ENCODE measurements at regions not wholly inside any gene's neighbourhood (a gene's known extent, or its start where the extent isn't known, plus 50 kb on each side); places are given as distances from the start of the nearest gene placed in this dataset.
A peak's percentile ranks its signal among the peaks of the same experiment; 100 is the strongest.

- no peak overlapping the region for H3K27ac ChIP-seq
- TF ChIP-seq CTCF (conservative IDR thresholded peaks at IDR 0.05) (no peak), ZFX (IDR thresholded peaks at IDR 0.05) (no peak)
Measured at GRCh38 chr3:126261037-126261436, 80.7 kb upstream of the ALDH1L1 start.

GRCh38 chr3:126259411-126260391 is 79.3 kb upstream of the ALDH1L1 start:
- TF ChIP-seq ZFX (IDR thresholded peaks at IDR 0.05) (no peak), CTCF (conservative IDR thresholded peaks at IDR 0.05) (peak; percentile 77)
- no peak overlapping the region for H3K27ac ChIP-seq

GRCh38 chr3:126258670-126259069 is 78.3 kb upstream of the ALDH1L1 start:
- TF ChIP-seq ZFX (IDR thresholded peaks at IDR 0.05) (no peak), CTCF (conservative IDR thresholded peaks at IDR 0.05) (no peak)
- no peak overlapping the region for H3K27ac ChIP-seq

- no peak for TF ChIP-seq ZFX (IDR thresholded peaks at IDR 0.05)
- no peak overlapping the region for H3K27ac ChIP-seq
Measured at GRCh38 chr3:126257984-126258383, 77.6 kb upstream of the ALDH1L1 start.

- TF ChIP-seq CTCF (conservative IDR thresholded peaks at IDR 0.05) (no peak), ZFX (IDR thresholded peaks at IDR 0.05) (no peak)
- H3K27ac ChIP-seq, result no peak overlapping the region
Measured at GRCh38 chr3:126257174-126257573, 76.8 kb upstream of the ALDH1L1 start.

- TF ChIP-seq ZFX (IDR thresholded peaks at IDR 0.05), result no peak
- no peak for TF ChIP-seq CTCF (conservative IDR thresholded peaks at IDR 0.05)
- no peak overlapping the region for H3K27ac ChIP-seq
Measured at GRCh38 chr3:126256251-126256650, 75.9 kb upstream of the ALDH1L1 start.

GRCh38 chr3:126253072-126253471 is 72.7 kb upstream of the ALDH1L1 start:
- TF ChIP-seq CTCF (conservative IDR thresholded peaks at IDR 0.05) (no peak), ZFX (IDR thresholded peaks at IDR 0.05) (no peak)
- no peak overlapping the region for H3K27ac ChIP-seq

All from C4-2B (cell line).